ENCODE measurements at regions not wholly inside any gene's neighbourhood (a gene's known extent, or its start where the extent isn't known, plus 50 kb on each side); places are given as distances from the start of the nearest gene placed in this dataset.

DNA sequence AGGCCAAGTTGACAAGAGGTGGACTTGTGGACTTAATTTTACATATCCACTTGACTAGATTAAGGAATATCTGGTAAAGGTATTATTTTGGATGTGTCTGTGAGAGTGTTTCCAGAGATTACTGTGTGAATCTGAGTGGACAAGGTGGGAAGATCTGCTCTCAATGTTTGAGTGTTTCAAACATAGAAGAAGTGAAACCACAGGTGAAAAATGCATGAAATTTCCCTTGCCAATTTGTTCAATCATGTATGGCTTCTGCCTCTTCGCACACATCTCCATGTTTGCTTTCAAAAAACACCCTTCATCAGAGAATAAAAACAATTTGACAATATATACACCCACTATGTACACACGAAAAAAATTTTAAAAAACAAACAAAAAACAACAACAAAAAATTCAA is 152.7 kb downstream of the SALL1 start:
- Histone ChIP-seq H3K27me3 (ENCODE audit: control insufficient read depth, insufficient read depth, low read length) (no peaks in the 10 kb centered on the region), H2AK5ac (ENCODE audit: low read depth, low read length) (no peak overlapping the region), H3K9me3 (ENCODE audit: control insufficient read depth, insufficient read depth, low read length) (no peaks in the 10 kb centered on the region), H3K14ac (replicated peaks; ENCODE audit: low read depth, low read length) (no peak overlapping the region), H3K79me1 (ENCODE audit: low read depth in 1 of 2, low read length in 2 of 2) (no peaks in the 10 kb centered on the region), H3K9ac (ENCODE audit: low read depth, low read length) (no peak overlapping the region), H3K18ac (ENCODE audit: low read depth, low read length) (no peak overlapping the region), H3K36me3 (ENCODE audit: control insufficient read depth, insufficient read depth, low read length) (no peaks in the 10 kb centered on the region), H3K9me1 (ENCODE audit: insufficient read depth, low read length) (no peaks in the 10 kb centered on the region), H3K56ac (ENCODE audit: extremely low read depth, insufficient read depth, low read length) (no peak overlapping the region), H2BK15ac (ENCODE audit: low read depth, low read length) (no peak overlapping the region), H2AK9ac (replicated peaks; ENCODE audit: low read depth, low read length, poor library complexity) (no peak overlapping the region), H2BK5ac (ENCODE audit: low read depth, low read length, poor library complexity, severe bottlenecking) (no peak overlapping the region), H3K4me2 (ENCODE audit: low read depth, low read length) (no peak overlapping the region), H3K23ac (ENCODE audit: low read depth, low read length) (no peak overlapping the region), H3K4me3 (ENCODE audit: insufficient read depth, low read depth, low read length) (no peak overlapping the region), H4K91ac (ENCODE audit: insufficient read depth, low read depth, low read length) (no peak overlapping the region), H2BK120ac (ENCODE audit: low read depth, low read length) (no peak overlapping the region), H3K4ac (ENCODE audit: low read depth, low read length) (no peak overlapping the region), H4K20me1 (ENCODE audit: insufficient read depth, low read length) (no peaks in the 10 kb centered on the region), H3K27ac (ENCODE audit: insufficient read depth, low read length) (no peak overlapping the region), H2AFZ (replicated peaks; ENCODE audit: low read length, poor library complexity) (no peak overlapping the region), H2BK20ac (ENCODE audit: low read depth, low read length) (no peak overlapping the region), H4K5ac (ENCODE audit: low read depth, low read length) (no peak overlapping the region), H3K4me1 (ENCODE audit: control insufficient read depth, insufficient read depth, low read length) (no peaks in the 10 kb centered on the region), H4K8ac (ENCODE audit: low read depth in 2 of 2, low read length in 2 of 2) (no peak overlapping the region)
- ChIA-PET POLR2A (ENCODE audit: unreplicated experiment) (no interaction called here), CTCF (no interaction called here)
- dilution Hi-C loops (cut with HindIII; ENCODE audit: low sequenced_read_pairs, unreplicated experiment): no loop called here
- BruUV-seq (replicated peaks): no TSS peak
- TF ChIP-seq BHLHE40 (IDR thresholded peaks at IDR 0.05; ENCODE audit: low read depth, low read length) (no peak), MXI1 (IDR thresholded peaks at IDR 0.05; ENCODE audit: borderline replicate concordance, low read depth, low read length) (no peak), CEBPB (IDR thresholded peaks at IDR 0.05; ENCODE audit: low read depth, low read length) (no peak), POLR2A (IDR thresholded peaks at IDR 0.05; ENCODE audit: low read depth, low read length) (no peak)
- ATAC-seq (ENCODE audit: low read depth) (no peak), DNase-seq (no peak)
- intact Hi-C loops (cut with micrococcal nuclease): no loop called here
- in situ Hi-C loops (cut with MboI; ENCODE audit: low sequenced_read_pairs): no loop called here
- 100% methylated on average over 1 of the region's 2 CpGs; no CpG with 5 or more reads in 1 of the 2 experiments for WGBS, 2 experiments (ENCODE audit: extremely low coverage in 2 of 2, insufficient read length in 1 of 2)

Data from IMR-90 (cell line).